Brain microvascular endothelial cell (primary cell): ENCODE measurements at regions not wholly inside any gene's neighbourhood (a gene's known extent, or its start where the extent isn't known, plus 50 kb on each side); places are given as distances from the start of the nearest gene placed in this dataset.

ENCODE experiments used
- DNase-seq: peaks from one replicate; pipeline ENCODE4 v3.0.0-alpha.2; 2020
- H3K27ac ChIP-seq: fragments of 250-450 bp; sonication (Bioruptor Pico); 2 replicates; pipeline ENCODE4 v1.5.1; 2020; ENCODE audit warnings: mild to moderate bottlenecking, moderate library complexity
- H3K27me3 ChIP-seq: fragments of 250-450 bp; sonication (Bioruptor Pico); replicated peaks from 2 replicates; pipeline ENCODE4 v1.5.1; 2020; ENCODE audit warnings: mild to moderate bottlenecking
- H3K36me3 ChIP-seq: fragments of 250-450 bp; sonication (Bioruptor Pico); replicated peaks from 2 replicates; pipeline ENCODE4 v1.5.1; 2020; ENCODE audit warnings: mild to moderate bottlenecking
- H3K4me3 ChIP-seq: 2 replicates; pipeline ENCODE4 v1.5.1; 2011; ENCODE audit warnings: low read depth, mild to moderate bottlenecking, control low read depth, low read length, moderate library complexity
- in situ Hi-C: cut with HindIII; loops from 2 replicates; pipeline ENCODE4 v1.10.0; 2017; ENCODE audit warnings: low sequenced_read_pairs, low pct_ligation_motif_present
- TF ChIP-seq, protein P1 (sequence below): IDR thresholded peaks from 2 replicates; pipeline ENCODE4 v1.5.1; 2011; ENCODE audit warnings: low read depth, mild to moderate bottlenecking, moderate library complexity, low read length, control low read depth, inconsistent platforms; ENCODE audit errors: missing control alignments

DNA sequence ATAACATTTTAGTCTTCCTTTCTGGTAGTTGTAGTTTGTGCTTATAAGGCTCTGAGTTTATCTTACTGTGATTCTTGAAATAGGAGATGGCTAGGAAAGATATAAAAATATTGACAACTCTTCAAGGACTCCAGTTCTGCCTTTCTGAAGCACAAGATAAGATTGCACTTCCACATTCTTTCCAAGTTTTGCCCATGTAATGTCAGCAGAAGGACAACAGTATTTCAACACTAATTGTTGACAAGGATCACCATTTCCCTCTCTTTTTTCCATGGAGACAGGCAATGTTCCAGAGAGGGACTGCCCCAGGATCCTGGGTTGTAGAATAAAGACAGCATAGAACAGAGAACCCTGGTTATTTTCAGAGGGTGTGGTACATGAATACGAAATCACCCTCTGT is 279.1 kb upstream of the CNTNAP5 start:
- H3K27ac ChIP-seq, result no peak overlapping the region

DNA sequence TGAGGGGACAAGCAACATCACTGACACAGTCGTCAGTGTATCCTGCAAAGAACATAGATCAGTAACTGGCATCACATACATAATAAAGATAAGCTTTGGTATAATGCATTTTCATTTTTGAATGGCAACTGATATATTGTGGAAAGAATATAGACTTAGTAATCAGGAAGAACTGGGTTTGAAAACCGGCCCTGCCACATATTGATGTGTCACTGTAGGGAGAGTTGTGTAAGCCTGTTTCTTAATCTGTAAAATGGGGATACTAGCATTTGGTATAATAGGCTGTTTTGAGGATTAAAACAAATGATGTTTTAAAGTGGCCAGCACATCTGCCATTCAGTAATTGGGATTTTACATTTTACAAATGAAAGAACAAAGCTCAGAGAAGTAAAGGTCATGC is 277.8 kb upstream of the CNTNAP5 start:
- Histone ChIP-seq H3K36me3 (no peaks in the 10 kb centered on the region), H3K27me3 (no peaks in the 10 kb centered on the region), H3K4me3 (no peak overlapping the region), H3K27ac (no peak overlapping the region)
- no peak for DNase-seq
- in situ Hi-C loops, result no loop called here
- TF ChIP-seq, protein P1, sequence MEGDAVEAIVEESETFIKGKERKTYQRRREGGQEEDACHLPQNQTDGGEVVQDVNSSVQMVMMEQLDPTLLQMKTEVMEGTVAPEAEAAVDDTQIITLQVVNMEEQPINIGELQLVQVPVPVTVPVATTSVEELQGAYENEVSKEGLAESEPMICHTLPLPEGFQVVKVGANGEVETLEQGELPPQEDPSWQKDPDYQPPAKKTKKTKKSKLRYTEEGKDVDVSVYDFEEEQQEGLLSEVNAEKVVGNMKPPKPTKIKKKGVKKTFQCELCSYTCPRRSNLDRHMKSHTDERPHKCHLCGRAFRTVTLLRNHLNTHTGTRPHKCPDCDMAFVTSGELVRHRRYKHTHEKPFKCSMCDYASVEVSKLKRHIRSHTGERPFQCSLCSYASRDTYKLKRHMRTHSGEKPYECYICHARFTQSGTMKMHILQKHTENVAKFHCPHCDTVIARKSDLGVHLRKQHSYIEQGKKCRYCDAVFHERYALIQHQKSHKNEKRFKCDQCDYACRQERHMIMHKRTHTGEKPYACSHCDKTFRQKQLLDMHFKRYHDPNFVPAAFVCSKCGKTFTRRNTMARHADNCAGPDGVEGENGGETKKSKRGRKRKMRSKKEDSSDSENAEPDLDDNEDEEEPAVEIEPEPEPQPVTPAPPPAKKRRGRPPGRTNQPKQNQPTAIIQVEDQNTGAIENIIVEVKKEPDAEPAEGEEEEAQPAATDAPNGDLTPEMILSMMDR, result no peak

More for the DNA sequence above, 279.1 kb upstream of the CNTNAP5 start:
- Histone ChIP-seq H3K27me3 (no peaks in the 10 kb centered on the region), H3K36me3 (no peaks in the 10 kb centered on the region), H3K4me3 (no peak overlapping the region)
- in situ Hi-C loops, result no loop called here
- TF ChIP-seq, protein P1, result no peak
- no peak for DNase-seq

DNA sequence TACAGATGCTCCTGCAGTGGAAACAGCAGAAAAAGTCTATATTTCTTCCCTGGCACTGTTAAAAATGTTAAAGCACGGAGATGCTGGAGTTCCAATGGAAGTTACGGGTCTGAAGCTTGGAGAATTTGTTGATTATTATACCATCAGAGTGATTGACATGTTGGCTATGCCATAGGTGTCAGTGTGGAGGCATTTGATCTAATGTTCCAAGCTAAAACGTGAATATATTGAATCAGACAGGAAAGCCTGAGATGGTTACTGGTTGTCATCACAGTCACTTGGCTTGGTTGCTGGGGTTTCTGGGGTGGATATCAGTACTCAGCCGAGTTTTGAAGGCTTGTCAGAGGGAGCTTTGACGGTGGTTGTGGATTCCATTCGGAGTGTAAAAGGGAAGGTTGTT is 262.9 kb upstream of the CNTNAP5 start:
- no peaks in the 10 kb centered on the region for H3K36me3 ChIP-seq
- no peak overlapping the region for H3K27ac ChIP-seq
- no peak overlapping the region for H3K4me3 ChIP-seq
- in situ Hi-C loops, result no loop called here
- TF ChIP-seq, protein P1, result no peak
- DNase-seq, result no peak
- no peaks in the 10 kb centered on the region for H3K27me3 ChIP-seq

DNA sequence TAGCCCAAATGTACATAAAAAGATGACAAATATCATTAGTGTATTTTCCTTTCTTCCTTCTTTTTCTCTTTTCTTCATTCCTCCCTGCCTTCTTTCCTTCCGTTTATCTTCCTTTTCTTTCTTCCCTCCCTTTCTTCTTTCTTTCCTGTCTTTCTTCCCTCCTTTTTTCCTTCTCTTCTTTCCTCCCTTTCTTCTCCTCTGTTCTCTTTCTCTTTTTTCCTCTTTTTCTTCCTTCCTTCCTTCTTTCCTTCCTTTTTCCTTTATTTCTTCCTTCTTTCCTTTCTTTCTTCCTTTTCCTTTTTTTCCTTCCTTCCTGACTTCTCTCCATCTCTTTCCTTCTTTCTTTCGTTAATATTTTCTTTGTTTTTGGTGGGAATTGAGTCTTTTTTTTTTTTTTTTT is 256.9 kb upstream of the CNTNAP5 start:
- Histone ChIP-seq H3K36me3 (no peaks in the 10 kb centered on the region), H3K4me3 (no peak overlapping the region), H3K27ac (no peak overlapping the region), H3K27me3 (no peaks in the 10 kb centered on the region)
- no peak for DNase-seq
- TF ChIP-seq, protein P1, result no peak
- in situ Hi-C loops, result no loop called here

DNA sequence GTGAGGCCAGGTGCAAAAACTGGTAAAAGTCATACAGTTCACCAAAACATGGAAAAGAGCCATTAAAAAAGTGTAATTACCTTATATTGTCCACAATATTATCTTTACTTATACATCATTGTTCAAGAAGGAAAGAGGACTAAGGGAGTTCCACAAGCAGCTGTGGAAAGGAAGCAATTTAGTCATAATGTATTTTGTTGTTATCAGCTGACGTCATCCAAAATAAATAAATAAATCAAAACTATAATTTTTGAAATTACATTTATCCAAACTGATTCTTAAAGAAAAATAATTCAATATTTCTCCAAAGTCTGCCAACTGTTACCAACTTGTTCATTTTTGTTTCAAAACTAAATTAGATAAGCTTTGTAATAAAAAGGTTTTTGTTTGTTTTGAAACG is 256.1 kb upstream of the CNTNAP5 start:
- no peaks in the 10 kb centered on the region for H3K27me3 ChIP-seq
- TF ChIP-seq, protein P1, result no peak
- H3K4me3 ChIP-seq, result no peak overlapping the region
- H3K27ac ChIP-seq, result no peak overlapping the region
- H3K36me3 ChIP-seq, result no peaks in the 10 kb centered on the region
- DNase-seq, result no peak
- in situ Hi-C loops, result no loop called here

DNA sequence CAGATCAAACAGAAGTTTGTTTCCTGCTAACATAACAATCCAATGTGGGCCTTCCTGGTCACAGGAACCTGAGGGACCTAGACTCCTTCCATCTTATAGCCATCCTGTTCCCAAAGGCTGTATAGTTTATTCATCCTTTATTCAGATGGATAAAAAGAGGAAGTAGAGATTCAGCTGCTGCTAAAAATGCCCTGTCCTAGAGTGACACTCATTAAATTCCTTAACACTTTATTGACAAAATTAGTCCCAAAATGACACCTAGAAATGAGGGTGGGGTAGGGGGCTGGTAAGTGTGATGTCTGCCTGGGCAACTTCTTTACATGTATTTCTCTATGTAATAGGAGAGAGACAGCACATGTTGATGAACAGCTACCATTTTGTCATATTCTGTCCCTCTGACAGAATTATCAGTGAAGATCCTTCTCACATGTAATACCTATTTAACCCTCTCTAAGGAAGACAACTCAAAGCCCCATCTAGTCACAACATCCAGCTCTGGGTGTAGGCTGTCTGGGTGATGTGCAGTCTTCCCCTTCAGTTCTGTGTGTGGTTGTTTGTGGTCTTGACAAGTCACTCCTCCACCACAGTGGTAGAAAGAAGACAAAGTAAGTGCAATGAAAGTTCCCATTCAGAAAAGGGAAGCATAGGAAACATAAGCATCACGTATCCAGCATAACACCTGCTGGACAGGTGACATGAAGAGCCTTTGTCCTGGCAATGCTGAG is 253.9 kb upstream of the CNTNAP5 start:
- Histone ChIP-seq H3K4me3 (no peak overlapping the region), H3K27ac (no peak overlapping the region), H3K27me3 (no peaks in the 10 kb centered on the region), H3K36me3 (no peaks in the 10 kb centered on the region)
- in situ Hi-C loops, result no loop called here
- TF ChIP-seq, protein P1, result no peak
- no peak for DNase-seq
